ENCODE measurements at regions not wholly inside any gene's neighbourhood (a gene's known extent, or its start where the extent isn't known, plus 50 kb on each side); places are given as distances from the start of the nearest gene placed in this dataset.
A peak's percentile ranks its signal among the peaks of the same experiment; 100 is the strongest.

- Mint-ChIP-seq H3K4me1 (peaks cover 21% of the 10 kb centered on the region), H3K27me3 (ENCODE audit: insufficient read depth) (peaks cover 4% of the 10 kb centered on the region), H3K4me3 (no peak overlapping the region), H3K36me3 (ENCODE audit: low read depth) (no peaks in the 10 kb centered on the region), H3K9me3 (no peaks in the 10 kb centered on the region), H3K27ac (no peak overlapping the region)
- Histone ChIP-seq H3K9me3 (ENCODE audit: control insufficient read depth, low read length) (no peaks in the 10 kb centered on the region), H3K4me1 (ENCODE audit: control insufficient read depth, insufficient read depth, low read length) (peaks cover 5% of the 10 kb centered on the region), H3K36me3 (ENCODE audit: control insufficient read depth, insufficient read depth, low read length) (no peaks in the 10 kb centered on the region), H3K27me3 (ENCODE audit: control insufficient read depth, insufficient read depth, low read length, poor library complexity, severe bottlenecking) (no peaks in the 10 kb centered on the region), H3K27ac (ENCODE audit: low read depth, low read length) (no peak overlapping the region), H3K9ac (ENCODE audit: extremely low read depth, low read length, poor library complexity, severe bottlenecking) (no peak overlapping the region), H3K4me3 (ENCODE audit: low read length) (no peak overlapping the region)
- TF ChIP-seq, protein P1, sequence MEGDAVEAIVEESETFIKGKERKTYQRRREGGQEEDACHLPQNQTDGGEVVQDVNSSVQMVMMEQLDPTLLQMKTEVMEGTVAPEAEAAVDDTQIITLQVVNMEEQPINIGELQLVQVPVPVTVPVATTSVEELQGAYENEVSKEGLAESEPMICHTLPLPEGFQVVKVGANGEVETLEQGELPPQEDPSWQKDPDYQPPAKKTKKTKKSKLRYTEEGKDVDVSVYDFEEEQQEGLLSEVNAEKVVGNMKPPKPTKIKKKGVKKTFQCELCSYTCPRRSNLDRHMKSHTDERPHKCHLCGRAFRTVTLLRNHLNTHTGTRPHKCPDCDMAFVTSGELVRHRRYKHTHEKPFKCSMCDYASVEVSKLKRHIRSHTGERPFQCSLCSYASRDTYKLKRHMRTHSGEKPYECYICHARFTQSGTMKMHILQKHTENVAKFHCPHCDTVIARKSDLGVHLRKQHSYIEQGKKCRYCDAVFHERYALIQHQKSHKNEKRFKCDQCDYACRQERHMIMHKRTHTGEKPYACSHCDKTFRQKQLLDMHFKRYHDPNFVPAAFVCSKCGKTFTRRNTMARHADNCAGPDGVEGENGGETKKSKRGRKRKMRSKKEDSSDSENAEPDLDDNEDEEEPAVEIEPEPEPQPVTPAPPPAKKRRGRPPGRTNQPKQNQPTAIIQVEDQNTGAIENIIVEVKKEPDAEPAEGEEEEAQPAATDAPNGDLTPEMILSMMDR (conservative IDR thresholded peaks at IDR 0.05), result no peak
- 65 to 93% methylated on average over 3 of the region's 5 CpGs for WGBS, 2 experiments (ENCODE audit: insufficient coverage in 1 of 2, insufficient read length in 1 of 2)
- no peak for DNase-seq
Observed at GRCh38 chr16:86787538-86787937, 209.2 kb downstream of the FOXL1 start.

DNA sequence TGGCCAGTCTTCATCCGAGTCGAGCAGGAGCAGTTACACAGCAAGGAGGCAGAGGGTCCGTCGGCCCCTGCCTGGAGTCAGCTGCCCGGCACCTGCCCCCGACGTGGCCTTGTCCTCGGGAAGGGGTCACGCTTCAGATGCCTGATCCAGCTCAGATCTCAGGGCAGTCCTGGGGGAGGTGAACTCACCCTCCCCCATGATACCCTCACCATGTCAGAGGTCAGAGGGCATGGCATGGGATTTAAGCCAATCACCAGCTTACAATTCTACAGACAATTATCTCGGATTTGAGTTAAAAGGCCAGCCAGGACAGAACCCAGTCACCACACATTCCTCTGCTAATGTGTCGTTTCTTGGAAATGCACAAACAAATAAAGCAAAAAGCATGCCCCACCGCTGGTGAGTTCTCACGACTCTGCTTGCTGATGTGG is 211.3 kb downstream of the FOXL1 start:
- Mint-ChIP-seq H3K27me3 (ENCODE audit: insufficient read depth) (peaks cover 14% of the 10 kb centered on the region), H3K36me3 (ENCODE audit: low read depth) (no peaks in the 10 kb centered on the region), H3K9me3 (no peaks in the 10 kb centered on the region), H3K27ac (peak overlapping the region; percentile 44), H3K4me1 (peaks cover 24% of the 10 kb centered on the region), H3K4me3 (no peak overlapping the region)
- no peaks in the 10 kb centered on the region for H3K9me3 ChIP-seq (ENCODE audit: control insufficient read depth, low read length)
- peak overlapping the region; percentile 47 for H3K27ac ChIP-seq (ENCODE audit: low read depth, low read length)
- TF ChIP-seq, protein P1 (conservative IDR thresholded peaks at IDR 0.05), result no peak
- 75 to 82% methylated on average over 6 to 13 of the region's 13 CpGs for WGBS, 2 experiments (ENCODE audit: insufficient coverage in 1 of 2, insufficient read length in 1 of 2)
- DNase-seq, result no peak
- no peak overlapping the region for H3K4me3 ChIP-seq (ENCODE audit: low read length)
- H3K9ac ChIP-seq (ENCODE audit: extremely low read depth, low read length, poor library complexity, severe bottlenecking), result no peak overlapping the region
- no peaks in the 10 kb centered on the region for H3K27me3 ChIP-seq (ENCODE audit: control insufficient read depth, insufficient read depth, low read length, poor library complexity, severe bottlenecking)
- H3K36me3 ChIP-seq (ENCODE audit: control insufficient read depth, insufficient read depth, low read length), result no peaks in the 10 kb centered on the region
- peaks cover 5% of the 10 kb centered on the region for H3K4me1 ChIP-seq (ENCODE audit: control insufficient read depth, insufficient read depth, low read length)

GRCh38 chr16:86791287-86792035 is 213.1 kb downstream of the FOXL1 start:
- H3K9ac ChIP-seq (ENCODE audit: extremely low read depth, low read length, poor library complexity, severe bottlenecking), result no peak overlapping the region
- Mint-ChIP-seq H3K4me3 (no peak overlapping the region), H3K27ac (no peak overlapping the region), H3K9me3 (no peaks in the 10 kb centered on the region), H3K4me1 (peaks cover 25% of the 10 kb centered on the region), H3K27me3 (ENCODE audit: insufficient read depth) (peaks cover 14% of the 10 kb centered on the region), H3K36me3 (ENCODE audit: low read depth) (no peaks in the 10 kb centered on the region)
- WGBS, 2 experiments (ENCODE audit: insufficient coverage in 1 of 2, insufficient read length in 1 of 2), result 77 to 82% methylated on average over 18 to 20 of the region's 20 CpGs
- H3K9me3 ChIP-seq (ENCODE audit: control insufficient read depth, low read length), result no peaks in the 10 kb centered on the region
- TF ChIP-seq, protein P1 (conservative IDR thresholded peaks at IDR 0.05), result no peak
- DNase-seq, result no peak
- H3K27ac ChIP-seq (ENCODE audit: low read depth, low read length), result no peak overlapping the region
- H3K4me1 ChIP-seq (ENCODE audit: control insufficient read depth, insufficient read depth, low read length), result peaks cover 5% of the 10 kb centered on the region
- no peaks in the 10 kb centered on the region for H3K27me3 ChIP-seq (ENCODE audit: control insufficient read depth, insufficient read depth, low read length, poor library complexity, severe bottlenecking)
- no peak overlapping the region for H3K4me3 ChIP-seq (ENCODE audit: low read length)
- no peaks in the 10 kb centered on the region for H3K36me3 ChIP-seq (ENCODE audit: control insufficient read depth, insufficient read depth, low read length)

Measured in endodermal cell (in vitro differentiated cells).